WI38 (cell line): ENCODE measurements at regions not wholly inside any gene's neighbourhood (a gene's known extent, or its start where the extent isn't known, plus 50 kb on each side); places are given as distances from the start of the nearest gene placed in this dataset.
A peak's percentile ranks its signal among the peaks of the same experiment; 100 is the strongest.
"Not testable (repeated sequence)": the region's sequence is repeated elsewhere in the genome, so short reads cannot be mapped to it uniquely, and the experiment has no call there.

Source experiments
- H3K4me3 ChIP-seq: 2 replicates; pipeline ENCODE4 v1.5.1; 2011; ENCODE audit warnings: low read depth, mild to moderate bottlenecking, control low read depth, low read length

GRCh38 chr1:149157409-149157808 is 54.1 kb upstream of the NBPF9 start:
- H3K4me3 ChIP-seq, result not testable (repeated sequence)

GRCh38 chr1:149158308-149158707 is 55.0 kb upstream of the NBPF9 start:
- not testable (repeated sequence) for H3K4me3 ChIP-seq

- not testable (repeated sequence) for H3K4me3 ChIP-seq
Observed at GRCh38 chr1:149163063-149163444, 59.7 kb upstream of the NBPF9 start.

DNA sequence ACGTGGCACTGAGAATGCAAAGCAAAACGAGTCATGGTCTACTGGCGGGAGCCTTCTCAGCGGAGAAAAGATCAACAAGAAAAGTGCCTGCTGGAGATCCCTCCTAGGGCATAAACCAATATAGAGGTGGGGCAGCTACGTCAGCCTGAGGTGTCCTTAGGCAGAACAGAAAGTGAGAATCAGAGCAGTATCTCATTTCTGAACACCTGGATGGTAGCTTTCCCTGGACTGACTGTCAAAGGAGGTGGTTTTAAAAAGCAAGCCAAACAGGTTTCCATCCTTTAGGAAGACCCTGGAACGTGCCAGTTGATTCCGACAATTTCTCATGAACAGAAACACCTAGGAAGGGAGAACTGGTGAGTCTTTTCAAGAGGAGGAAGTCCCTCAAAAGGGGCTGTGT is 71.4 kb upstream of the NBPF9 start:
- H3K4me3 ChIP-seq, result not testable (repeated sequence)

DNA sequence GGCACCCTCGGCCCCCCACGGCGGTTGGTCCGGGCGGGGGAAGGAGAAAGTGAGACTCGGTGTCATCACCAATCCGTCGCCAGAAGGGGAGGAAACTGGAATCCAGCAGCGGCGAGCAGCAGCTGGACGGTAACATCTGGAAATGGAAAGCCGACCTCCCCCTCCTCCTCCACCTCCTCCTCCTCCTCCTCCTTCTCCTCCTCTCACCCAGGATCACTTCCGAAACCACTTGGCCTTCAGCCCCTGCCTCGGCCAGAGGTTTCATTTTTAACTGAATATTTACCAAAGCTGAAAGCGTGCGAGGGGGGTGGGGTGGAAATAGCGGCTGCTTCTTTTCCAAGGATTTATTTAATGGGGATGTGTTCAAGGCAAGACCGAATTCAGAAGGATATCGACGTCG is 72.5 kb upstream of the NBPF9 start:
- H3K4me3 ChIP-seq, result not testable (repeated sequence)

- peak overlapping the region; percentile 60 for H3K4me3 ChIP-seq
Observed at GRCh38 chr1:149176453-149177316, 73.3 kb upstream of the NBPF9 start.

DNA sequence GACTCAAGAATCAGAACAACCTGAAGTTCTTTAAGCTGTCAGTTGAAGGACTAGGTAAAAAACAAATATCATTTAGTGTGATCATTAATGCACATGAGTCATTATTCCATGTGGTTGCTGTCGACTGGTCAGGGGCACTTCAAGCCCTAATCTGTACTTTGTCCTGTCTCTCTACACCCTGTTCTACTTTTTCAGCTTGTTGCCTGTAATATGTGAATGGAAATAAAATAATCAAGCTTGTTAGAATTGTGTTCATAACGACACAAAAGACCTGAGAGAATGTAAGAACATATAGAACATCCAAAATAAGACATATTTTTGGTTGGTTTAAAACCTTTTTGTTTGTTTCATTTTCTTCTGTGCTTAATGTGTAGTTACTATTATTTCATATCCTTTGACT is 87.4 kb upstream of the NBPF9 start:
- not testable (repeated sequence) for H3K4me3 ChIP-seq

- H3K4me3 ChIP-seq, result not testable (repeated sequence)
Observed at GRCh38 chr1:149196651-149197050, 93.3 kb upstream of the NBPF9 start.

GRCh38 chr1:149200567-149200966 is 97.2 kb upstream of the NBPF9 start:
- H3K4me3 ChIP-seq, result not testable (repeated sequence)

GRCh38 chr1:149202283-149202682 is 98.9 kb upstream of the NBPF9 start:
- not testable (repeated sequence) for H3K4me3 ChIP-seq

GRCh38 chr1:149204396-149204795 is 101.0 kb upstream of the NBPF9 start:
- not testable (repeated sequence) for H3K4me3 ChIP-seq

GRCh38 chr1:149208836-149209235 is 105.5 kb upstream of the NBPF9 start:
- not testable (repeated sequence) for H3K4me3 ChIP-seq

DNA sequence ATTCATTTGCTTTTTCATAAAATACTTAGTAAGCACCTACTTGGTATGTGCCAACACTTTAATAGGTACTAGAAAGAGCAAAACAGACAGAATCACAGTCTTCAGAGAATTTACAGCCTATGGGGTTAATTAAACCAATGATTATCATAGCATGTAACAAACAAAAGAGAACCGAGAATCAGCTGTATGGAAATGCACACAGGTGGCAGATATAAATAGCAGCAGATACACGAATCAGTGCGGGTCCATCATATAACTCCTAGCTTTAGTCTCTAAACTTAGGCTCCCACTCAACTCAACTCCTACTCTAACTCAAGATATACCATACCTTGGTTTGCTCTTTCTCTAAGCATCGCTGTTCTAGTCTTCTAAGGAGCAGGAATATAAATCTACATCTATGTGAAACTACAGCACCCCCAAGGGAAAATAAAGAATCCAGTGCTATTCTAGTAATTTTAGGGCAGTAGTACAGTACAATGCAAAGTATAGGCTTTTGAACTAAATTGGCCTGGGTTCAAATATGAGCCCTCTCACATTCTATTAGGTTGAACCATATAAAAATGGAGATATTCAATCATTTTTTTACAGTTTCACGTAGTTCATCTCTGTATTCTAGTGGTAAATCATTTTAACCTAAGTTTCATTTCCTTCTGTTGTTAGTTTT is 108.5 kb upstream of the NBPF9 start:
- H3K4me3 ChIP-seq, result not testable (repeated sequence)

GRCh38 chr1:149212946-149213345 is 109.6 kb upstream of the NBPF9 start:
- H3K4me3 ChIP-seq, result not testable (repeated sequence)

DNA sequence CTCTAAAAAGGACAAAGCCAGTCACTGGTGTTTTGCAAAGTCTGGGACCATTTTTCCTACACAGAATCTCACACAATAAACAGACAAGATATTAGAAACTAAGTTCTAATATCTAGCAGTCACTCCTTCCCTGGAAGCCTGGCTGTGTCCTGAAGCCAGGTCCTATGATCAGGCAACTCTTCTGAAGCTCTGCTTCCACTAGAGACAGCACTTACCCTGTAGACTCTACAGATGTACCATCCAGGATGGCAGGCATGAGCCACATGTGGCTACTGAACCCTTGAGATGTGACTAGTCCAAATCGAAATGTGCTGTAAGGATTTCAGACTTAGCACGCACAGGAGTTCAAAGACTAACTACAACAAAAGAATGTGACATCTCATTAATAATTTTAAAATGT is 110.3 kb upstream of the NBPF9 start:
- not testable (repeated sequence) for H3K4me3 ChIP-seq

GRCh38 chr1:149218080-149218988 is 115.0 kb upstream of the NBPF9 start:
- H3K4me3 ChIP-seq, result not testable (repeated sequence)

- H3K4me3 ChIP-seq, result not testable (repeated sequence)
Observed at GRCh38 chr1:149219539-149219938, 116.2 kb upstream of the NBPF9 start.

GRCh38 chr1:149220463-149221074 is 117.2 kb upstream of the NBPF9 start:
- not testable (repeated sequence) for H3K4me3 ChIP-seq

GRCh38 chr1:149227933-149228665 is 124.7 kb upstream of the NBPF9 start:
- H3K4me3 ChIP-seq, result not testable (repeated sequence)
